ENCODE measurements at regions not wholly inside any gene's neighbourhood (a gene's known extent, or its start where the extent isn't known, plus 50 kb on each side); places are given as distances from the start of the nearest gene placed in this dataset.

- DNase-seq = no peak
Measured at GRCh38 chr10:43965033-43965917, 316.6 kb upstream of the ZNF32 start.

- no peak for DNase-seq
Measured at GRCh38 chr10:43964486-43964885, 315.8 kb upstream of the ZNF32 start.

GRCh38 chr10:43963793-43964425, 315.2 kb upstream of the ZNF32 start:
- DNase-seq = no peak

- no peak for DNase-seq
Measured at GRCh38 chr10:43963379-43963778, 314.7 kb upstream of the ZNF32 start.

- DNase-seq = no peak
Measured at GRCh38 chr10:43962346-43963191, 313.9 kb upstream of the ZNF32 start.

GRCh38 chr10:43961523-43962345, 313.1 kb upstream of the ZNF32 start:
- no peak for DNase-seq

GRCh38 chr10:43960981-43961380, 312.3 kb upstream of the ZNF32 start:
- no peak for DNase-seq

GRCh38 chr10:43960477-43960876, 311.8 kb upstream of the ZNF32 start:
- DNase-seq = no peak

GRCh38 chr10:43960135-43960415, 311.4 kb upstream of the ZNF32 start:
- DNase-seq = no peak

- no peak for DNase-seq
Measured at GRCh38 chr10:43959364-43960134, 310.9 kb upstream of the ZNF32 start.

GRCh38 chr10:43958964-43959363, 310.3 kb upstream of the ZNF32 start:
- no peak for DNase-seq

- no peak for DNase-seq
Measured at GRCh38 chr10:43958071-43958432, 309.4 kb upstream of the ZNF32 start.

- no peak for DNase-seq
Measured at GRCh38 chr10:43957267-43958070, 308.8 kb upstream of the ZNF32 start.

GRCh38 chr10:43955978-43956377, 307.3 kb upstream of the ZNF32 start:
- no peak for DNase-seq

- no peak for DNase-seq
Measured at GRCh38 chr10:43955002-43955596, 306.4 kb upstream of the ZNF32 start.

- no peak for DNase-seq
Measured at GRCh38 chr10:43953672-43954071, 305.0 kb upstream of the ZNF32 start.

GRCh38 chr10:43952760-43953159, 304.1 kb upstream of the ZNF32 start:
- no peak for DNase-seq

- DNase-seq = no peak
Measured at GRCh38 chr10:43949351-43949750, 300.7 kb upstream of the ZNF32 start.

GRCh38 chr10:43946445-43946844, 297.8 kb upstream of the ZNF32 start:
- no peak for DNase-seq

GRCh38 chr10:43945908-43946307, 297.2 kb upstream of the ZNF32 start:
- DNase-seq = no peak
